ENCODE measurements at regions not wholly inside any gene's neighbourhood (a gene's known extent, or its start where the extent isn't known, plus 50 kb on each side); places are given as distances from the start of the nearest gene placed in this dataset.

GRCh38 chr18:30454920-30455319 is 587.6 kb downstream of the DSC3 start:
- no peak for ATAC-seq
- no TSS peak for BruUV-seq (replicated peaks)
- Histone ChIP-seq H3K4me3 (ENCODE audit: low read depth in 2 of 2, low read length in 2 of 2) (no peak overlapping the region), H3K36me3 (ENCODE audit: control insufficient read depth, insufficient read depth, low read length) (no peaks in the 10 kb centered on the region), H3K27me3 (ENCODE audit: control insufficient read depth, insufficient read depth, low read length) (no peaks in the 10 kb centered on the region), H3K9me3 (ENCODE audit: control insufficient read depth, insufficient read depth, low read depth, low read length) (no peaks in the 10 kb centered on the region), H3K4me1 (ENCODE audit: control insufficient read depth, insufficient read depth, low read length) (no peaks in the 10 kb centered on the region), H3K27ac (ENCODE audit: low read length) (no peak overlapping the region)
- ChIA-PET CTCF (no interaction called here), POLR2A (no interaction called here)
- TF ChIP-seq, protein P1, sequence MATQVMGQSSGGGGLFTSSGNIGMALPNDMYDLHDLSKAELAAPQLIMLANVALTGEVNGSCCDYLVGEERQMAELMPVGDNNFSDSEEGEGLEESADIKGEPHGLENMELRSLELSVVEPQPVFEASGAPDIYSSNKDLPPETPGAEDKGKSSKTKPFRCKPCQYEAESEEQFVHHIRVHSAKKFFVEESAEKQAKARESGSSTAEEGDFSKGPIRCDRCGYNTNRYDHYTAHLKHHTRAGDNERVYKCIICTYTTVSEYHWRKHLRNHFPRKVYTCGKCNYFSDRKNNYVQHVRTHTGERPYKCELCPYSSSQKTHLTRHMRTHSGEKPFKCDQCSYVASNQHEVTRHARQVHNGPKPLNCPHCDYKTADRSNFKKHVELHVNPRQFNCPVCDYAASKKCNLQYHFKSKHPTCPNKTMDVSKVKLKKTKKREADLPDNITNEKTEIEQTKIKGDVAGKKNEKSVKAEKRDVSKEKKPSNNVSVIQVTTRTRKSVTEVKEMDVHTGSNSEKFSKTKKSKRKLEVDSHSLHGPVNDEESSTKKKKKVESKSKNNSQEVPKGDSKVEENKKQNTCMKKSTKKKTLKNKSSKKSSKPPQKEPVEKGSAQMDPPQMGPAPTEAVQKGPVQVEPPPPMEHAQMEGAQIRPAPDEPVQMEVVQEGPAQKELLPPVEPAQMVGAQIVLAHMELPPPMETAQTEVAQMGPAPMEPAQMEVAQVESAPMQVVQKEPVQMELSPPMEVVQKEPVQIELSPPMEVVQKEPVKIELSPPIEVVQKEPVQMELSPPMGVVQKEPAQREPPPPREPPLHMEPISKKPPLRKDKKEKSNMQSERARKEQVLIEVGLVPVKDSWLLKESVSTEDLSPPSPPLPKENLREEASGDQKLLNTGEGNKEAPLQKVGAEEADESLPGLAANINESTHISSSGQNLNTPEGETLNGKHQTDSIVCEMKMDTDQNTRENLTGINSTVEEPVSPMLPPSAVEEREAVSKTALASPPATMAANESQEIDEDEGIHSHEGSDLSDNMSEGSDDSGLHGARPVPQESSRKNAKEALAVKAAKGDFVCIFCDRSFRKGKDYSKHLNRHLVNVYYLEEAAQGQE (IDR thresholded peaks at IDR 0.05; ENCODE audit: insufficient read depth in 1 of 2, low read depth in 2 of 2, low read length in 1 of 2): no peak
- no peak for TF ChIP-seq SIN3A (IDR thresholded peaks at IDR 0.05; ENCODE audit: borderline replicate concordance, insufficient read depth, low read depth, low read length)
- TF ChIP-seq TCF7L2 (IDR thresholded peaks at IDR 0.05; ENCODE audit: low read depth, low read length): no peak
- TF ChIP-seq POLR2AphosphoS5 (IDR thresholded peaks at IDR 0.05; ENCODE audit: low read depth, low read length): no peak
- TF ChIP-seq, protein P2, sequence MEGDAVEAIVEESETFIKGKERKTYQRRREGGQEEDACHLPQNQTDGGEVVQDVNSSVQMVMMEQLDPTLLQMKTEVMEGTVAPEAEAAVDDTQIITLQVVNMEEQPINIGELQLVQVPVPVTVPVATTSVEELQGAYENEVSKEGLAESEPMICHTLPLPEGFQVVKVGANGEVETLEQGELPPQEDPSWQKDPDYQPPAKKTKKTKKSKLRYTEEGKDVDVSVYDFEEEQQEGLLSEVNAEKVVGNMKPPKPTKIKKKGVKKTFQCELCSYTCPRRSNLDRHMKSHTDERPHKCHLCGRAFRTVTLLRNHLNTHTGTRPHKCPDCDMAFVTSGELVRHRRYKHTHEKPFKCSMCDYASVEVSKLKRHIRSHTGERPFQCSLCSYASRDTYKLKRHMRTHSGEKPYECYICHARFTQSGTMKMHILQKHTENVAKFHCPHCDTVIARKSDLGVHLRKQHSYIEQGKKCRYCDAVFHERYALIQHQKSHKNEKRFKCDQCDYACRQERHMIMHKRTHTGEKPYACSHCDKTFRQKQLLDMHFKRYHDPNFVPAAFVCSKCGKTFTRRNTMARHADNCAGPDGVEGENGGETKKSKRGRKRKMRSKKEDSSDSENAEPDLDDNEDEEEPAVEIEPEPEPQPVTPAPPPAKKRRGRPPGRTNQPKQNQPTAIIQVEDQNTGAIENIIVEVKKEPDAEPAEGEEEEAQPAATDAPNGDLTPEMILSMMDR (IDR thresholded peaks at IDR 0.05): no peak
- DNase-seq (ENCODE audit: low read depth, low spot score): no peak
- in situ Hi-C loops (cut with HindIII; ENCODE audit: low pct_unique_long_range_greater_than_20kb, low sequenced_read_pairs): no loop called here
- intact Hi-C loops (cut with micrococcal nuclease; ENCODE audit: unreplicated experiment): no loop called here

DNA sequence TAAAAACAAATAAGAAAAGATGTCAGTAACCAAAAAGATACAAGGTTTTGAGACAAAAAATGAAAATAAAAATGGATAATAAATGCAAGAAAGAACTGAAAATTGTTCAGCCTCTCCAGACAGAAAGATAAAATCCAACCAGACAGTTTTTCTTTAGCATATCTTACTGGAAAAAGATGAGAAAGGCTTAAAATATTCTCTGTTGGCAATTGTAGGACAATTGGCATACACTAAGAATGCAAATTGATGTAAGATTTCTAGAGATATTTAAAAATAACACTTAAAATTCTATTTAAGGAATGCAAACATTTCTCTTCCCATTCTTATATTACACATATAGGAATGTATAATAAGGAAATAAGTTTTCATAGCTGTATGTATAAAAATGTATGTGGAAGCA is 590.6 kb downstream of the DSC3 start:
- intact Hi-C loops (cut with micrococcal nuclease; ENCODE audit: unreplicated experiment): no loop called here
- CTCF ChIA-PET: no interaction called here
- no peak overlapping the region for H3K27ac ChIP-seq (ENCODE audit: low read length)
- H3K4me1 ChIP-seq (ENCODE audit: control insufficient read depth, insufficient read depth, low read length): no peaks in the 10 kb centered on the region
- TF ChIP-seq TCF7L2 (IDR thresholded peaks at IDR 0.05; ENCODE audit: low read depth, low read length) (no peak), POLR2AphosphoS5 (IDR thresholded peaks at IDR 0.05; ENCODE audit: low read depth, low read length) (no peak), SIN3A (IDR thresholded peaks at IDR 0.05; ENCODE audit: borderline replicate concordance, insufficient read depth, low read depth, low read length) (no peak)
- TF ChIP-seq, protein P2 (IDR thresholded peaks at IDR 0.05): no peak
- TF ChIP-seq, protein P1 (IDR thresholded peaks at IDR 0.05; ENCODE audit: insufficient read depth in 1 of 2, low read depth in 2 of 2, low read length in 1 of 2): no peak
- in situ Hi-C loops (cut with HindIII; ENCODE audit: low pct_unique_long_range_greater_than_20kb, low sequenced_read_pairs): no loop called here
- ATAC-seq: no peak
- H3K9me3 ChIP-seq (ENCODE audit: control insufficient read depth, insufficient read depth, low read depth, low read length): no peaks in the 10 kb centered on the region
- POLR2A ChIA-PET: no interaction called here
- H3K27me3 ChIP-seq (ENCODE audit: control insufficient read depth, insufficient read depth, low read length): no peaks in the 10 kb centered on the region
- no TSS peak for BruUV-seq (replicated peaks)
- no peak for DNase-seq (ENCODE audit: low read depth, low spot score)
- H3K36me3 ChIP-seq (ENCODE audit: control insufficient read depth, insufficient read depth, low read length): no peaks in the 10 kb centered on the region
- H3K4me3 ChIP-seq (ENCODE audit: low read depth in 2 of 2, low read length in 2 of 2): no peak overlapping the region

All from Panc1 (cell line).